ENCODE measurements at regions not wholly inside any gene's neighbourhood (a gene's known extent, or its start where the extent isn't known, plus 50 kb on each side); places are given as distances from the start of the nearest gene placed in this dataset.

- TF ChIP-seq, protein P1, sequence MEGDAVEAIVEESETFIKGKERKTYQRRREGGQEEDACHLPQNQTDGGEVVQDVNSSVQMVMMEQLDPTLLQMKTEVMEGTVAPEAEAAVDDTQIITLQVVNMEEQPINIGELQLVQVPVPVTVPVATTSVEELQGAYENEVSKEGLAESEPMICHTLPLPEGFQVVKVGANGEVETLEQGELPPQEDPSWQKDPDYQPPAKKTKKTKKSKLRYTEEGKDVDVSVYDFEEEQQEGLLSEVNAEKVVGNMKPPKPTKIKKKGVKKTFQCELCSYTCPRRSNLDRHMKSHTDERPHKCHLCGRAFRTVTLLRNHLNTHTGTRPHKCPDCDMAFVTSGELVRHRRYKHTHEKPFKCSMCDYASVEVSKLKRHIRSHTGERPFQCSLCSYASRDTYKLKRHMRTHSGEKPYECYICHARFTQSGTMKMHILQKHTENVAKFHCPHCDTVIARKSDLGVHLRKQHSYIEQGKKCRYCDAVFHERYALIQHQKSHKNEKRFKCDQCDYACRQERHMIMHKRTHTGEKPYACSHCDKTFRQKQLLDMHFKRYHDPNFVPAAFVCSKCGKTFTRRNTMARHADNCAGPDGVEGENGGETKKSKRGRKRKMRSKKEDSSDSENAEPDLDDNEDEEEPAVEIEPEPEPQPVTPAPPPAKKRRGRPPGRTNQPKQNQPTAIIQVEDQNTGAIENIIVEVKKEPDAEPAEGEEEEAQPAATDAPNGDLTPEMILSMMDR (IDR thresholded peaks at IDR 0.05), result no peak
- no peak for TF ChIP-seq POLR2AphosphoS5 (IDR thresholded peaks at IDR 0.05; ENCODE audit: low read depth, low read length)
Measured at GRCh38 chr6:10237298-10238038, 177.4 kb downstream of the TFAP2A start.

Measured in Panc1 (cell line).